Mononuclear cell (primary cell): ENCODE measurements at regions not wholly inside any gene's neighbourhood (a gene's known extent, or its start where the extent isn't known, plus 50 kb on each side); places are given as distances from the start of the nearest gene placed in this dataset.

Experiments used
- H3K27me3 ChIP-seq: 2 replicates; pipeline ENCODE4 v1.6.0; 2011; ENCODE audit warnings: low read length, control low read depth; ENCODE audit not compliant: insufficient read depth
- H3K4me1 ChIP-seq: 2 replicates; pipeline ENCODE4 v1.5.1; 2011; ENCODE audit warnings: mild to moderate bottlenecking, low read length, control low read depth; ENCODE audit not compliant: insufficient read depth
- H3K4me3 ChIP-seq: 2 replicates; pipeline ENCODE4 v1.5.1; 2011; ENCODE audit warnings: mild to moderate bottlenecking, low read length, moderate library complexity
- H3K9me3 ChIP-seq: 2 replicates; pipeline ENCODE4 v1.5.1; 2011; ENCODE audit warnings: low read depth, mild to moderate bottlenecking, control low read depth, low read length

GRCh38 chr4:24073948-24074347, 184.1 kb upstream of the PPARGC1A start:
- no peaks in the 10 kb centered on the region for H3K9me3 ChIP-seq
- no peak overlapping the region for H3K4me3 ChIP-seq
- no peaks in the 10 kb centered on the region for H3K27me3 ChIP-seq
- no peaks in the 10 kb centered on the region for H3K4me1 ChIP-seq

DNA sequence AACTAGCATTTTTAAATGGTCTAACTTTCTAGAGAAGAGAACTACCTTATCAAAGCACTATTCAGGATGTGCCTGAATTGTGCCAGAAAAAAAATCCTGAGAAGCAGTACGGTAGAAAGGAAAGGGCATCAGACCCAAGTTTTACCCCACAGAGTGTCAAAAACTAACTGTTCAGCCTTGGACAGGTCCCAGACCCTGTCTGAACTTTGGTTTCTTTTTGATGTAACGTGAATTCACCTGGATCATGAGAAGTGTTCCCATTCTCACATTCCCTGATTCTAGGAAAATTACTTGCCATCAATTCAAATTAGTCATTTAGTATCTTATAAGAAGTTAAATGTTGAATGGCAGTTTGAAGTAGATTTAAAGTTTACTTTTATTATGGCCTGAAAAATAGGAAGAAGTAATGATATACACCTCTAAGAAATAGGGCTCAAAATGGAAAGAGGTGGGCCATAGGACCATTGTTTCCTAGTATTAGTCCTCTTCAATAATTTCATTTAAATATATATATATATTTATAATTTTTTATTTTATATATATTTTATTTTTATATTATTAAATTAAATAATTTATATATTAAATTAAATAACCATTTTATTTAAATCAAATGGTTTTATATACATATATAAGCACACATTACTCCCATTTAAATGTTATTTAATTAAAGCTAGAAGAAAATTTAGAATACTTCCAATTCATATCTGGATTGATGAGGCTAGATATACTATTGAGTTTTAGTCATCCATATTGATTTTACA, 181.9 kb upstream of the PPARGC1A start:
- Histone ChIP-seq H3K27me3 (no peaks in the 10 kb centered on the region), H3K4me1 (no peaks in the 10 kb centered on the region), H3K9me3 (no peaks in the 10 kb centered on the region)

GRCh38 chr4:24070117-24070516, 180.3 kb upstream of the PPARGC1A start:
- Histone ChIP-seq H3K27me3 (no peaks in the 10 kb centered on the region), H3K4me1 (no peaks in the 10 kb centered on the region), H3K9me3 (no peaks in the 10 kb centered on the region), H3K4me3 (no peak overlapping the region)

More for the DNA sequence above, 181.9 kb upstream of the PPARGC1A start:
- no peak overlapping the region for H3K4me3 ChIP-seq

GRCh38 chr4:24067367-24068193, 177.7 kb upstream of the PPARGC1A start:
- Histone ChIP-seq H3K9me3 (no peaks in the 10 kb centered on the region), H3K4me3 (no peak overlapping the region), H3K27me3 (no peaks in the 10 kb centered on the region), H3K4me1 (no peaks in the 10 kb centered on the region)

- H3K9me3 ChIP-seq = no peaks in the 10 kb centered on the region
- no peak overlapping the region for H3K4me3 ChIP-seq
- no peaks in the 10 kb centered on the region for H3K27me3 ChIP-seq
- H3K4me1 ChIP-seq = no peaks in the 10 kb centered on the region
These were observed 176.1 kb upstream of the PPARGC1A start for GRCh38 chr4:24065974-24066373.

- Histone ChIP-seq H3K4me1 (no peaks in the 10 kb centered on the region), H3K9me3 (no peaks in the 10 kb centered on the region), H3K4me3 (no peak overlapping the region), H3K27me3 (no peaks in the 10 kb centered on the region)
These were observed 173.9 kb upstream of the PPARGC1A start for GRCh38 chr4:24063731-24064130.

DNA sequence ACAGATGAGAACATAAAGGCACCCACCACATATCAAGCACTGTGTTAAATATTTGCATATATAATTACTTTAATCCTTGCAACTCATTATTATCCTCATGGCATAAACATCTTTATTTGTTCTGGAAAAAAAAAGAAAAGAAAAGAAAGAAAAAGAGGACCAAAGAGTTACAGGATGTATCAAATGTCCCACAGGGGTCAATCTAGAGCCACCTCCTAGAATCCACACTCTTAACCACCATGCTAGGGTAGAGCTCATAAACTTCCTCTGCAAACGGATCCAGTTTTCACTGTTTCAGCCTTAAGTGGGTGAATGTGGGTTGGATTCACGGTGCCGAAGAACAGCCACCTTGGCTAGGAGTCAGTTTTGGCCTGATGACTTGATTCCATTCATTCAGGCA, 171.1 kb upstream of the PPARGC1A start:
- H3K4me1 ChIP-seq = no peaks in the 10 kb centered on the region
- no peak overlapping the region for H3K4me3 ChIP-seq
- H3K27me3 ChIP-seq = no peaks in the 10 kb centered on the region
- H3K9me3 ChIP-seq = no peaks in the 10 kb centered on the region

DNA sequence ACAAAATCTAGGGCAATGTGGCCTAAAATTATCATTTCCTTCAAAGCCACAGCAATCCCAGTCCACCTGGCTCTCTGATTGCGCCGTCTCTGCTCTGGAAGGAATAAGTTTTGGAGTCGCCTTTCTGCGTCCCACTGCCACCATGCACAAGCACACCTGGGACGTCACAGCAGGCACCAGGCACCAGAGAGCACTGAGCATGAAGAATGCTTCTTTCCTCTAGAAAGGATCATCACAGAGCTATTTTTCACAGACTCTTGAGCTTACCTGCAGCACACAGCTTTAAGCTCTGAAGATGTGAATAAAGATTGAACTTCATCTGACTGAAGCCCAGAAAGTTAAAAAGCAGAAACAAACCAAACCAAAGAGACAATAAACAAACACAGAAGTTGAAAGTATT, 170.0 kb upstream of the PPARGC1A start:
- no peak overlapping the region for H3K4me3 ChIP-seq
- no peaks in the 10 kb centered on the region for H3K4me1 ChIP-seq
- H3K27me3 ChIP-seq = no peaks in the 10 kb centered on the region
- H3K9me3 ChIP-seq = no peaks in the 10 kb centered on the region

DNA sequence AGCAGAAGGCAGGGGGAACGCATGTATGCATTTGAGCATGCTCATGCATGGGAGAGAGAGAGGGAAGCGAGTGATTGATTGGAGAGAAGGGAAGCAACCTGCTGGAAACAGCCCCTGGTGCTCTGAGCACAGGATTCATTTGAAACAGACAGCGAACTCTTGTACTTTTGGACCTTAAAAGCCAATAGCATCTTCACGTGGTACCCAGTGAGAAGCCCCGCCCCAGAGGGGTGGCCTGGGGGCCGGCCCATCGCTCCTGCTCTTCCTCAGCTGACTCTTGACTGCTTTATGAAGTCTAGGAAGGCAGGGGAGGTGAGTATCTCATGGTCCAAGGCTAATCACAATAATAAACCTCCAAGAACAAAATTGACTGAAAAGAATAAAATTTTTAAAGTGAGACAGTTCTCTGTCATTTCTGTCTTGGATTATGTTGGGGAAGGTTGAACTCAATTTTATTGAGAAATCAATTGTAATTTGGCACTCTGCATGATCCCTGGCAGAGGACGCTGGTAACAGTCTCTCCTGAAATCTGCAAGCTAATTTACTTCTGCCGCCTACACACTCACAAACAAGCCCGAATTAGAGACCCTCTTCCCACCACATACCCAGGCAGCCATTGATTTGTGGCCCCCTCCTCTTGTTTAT, 168.2 kb upstream of the PPARGC1A start:
- H3K9me3 ChIP-seq = no peaks in the 10 kb centered on the region
- no peaks in the 10 kb centered on the region for H3K27me3 ChIP-seq
- no peak overlapping the region for H3K4me3 ChIP-seq
- H3K4me1 ChIP-seq = no peaks in the 10 kb centered on the region

DNA sequence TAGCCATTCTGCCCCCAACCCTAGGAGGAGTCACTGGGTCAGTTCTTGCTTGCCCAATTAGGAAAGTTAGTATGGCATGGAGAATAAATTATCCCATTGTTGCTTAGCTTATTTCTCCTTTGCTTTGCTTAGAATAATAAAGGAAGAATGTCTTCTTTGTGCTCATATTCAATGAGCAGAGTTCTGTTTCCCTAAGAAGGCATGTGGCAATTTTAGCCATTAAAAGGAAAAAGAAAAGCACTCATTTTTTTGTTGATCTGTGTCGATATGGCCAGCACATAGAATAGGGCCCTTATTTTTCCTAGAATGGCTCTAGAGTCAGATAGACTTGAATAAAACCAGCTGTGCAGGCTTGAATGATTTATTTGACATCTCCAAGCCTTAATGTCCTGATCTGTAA, 166.4 kb upstream of the PPARGC1A start:
- Histone ChIP-seq H3K9me3 (no peaks in the 10 kb centered on the region), H3K4me1 (no peaks in the 10 kb centered on the region), H3K4me3 (no peak overlapping the region), H3K27me3 (no peaks in the 10 kb centered on the region)

- Histone ChIP-seq H3K4me1 (no peaks in the 10 kb centered on the region), H3K27me3 (no peaks in the 10 kb centered on the region), H3K4me3 (no peak overlapping the region), H3K9me3 (no peaks in the 10 kb centered on the region)
These were observed 165.8 kb upstream of the PPARGC1A start for GRCh38 chr4:24055623-24056022.

DNA sequence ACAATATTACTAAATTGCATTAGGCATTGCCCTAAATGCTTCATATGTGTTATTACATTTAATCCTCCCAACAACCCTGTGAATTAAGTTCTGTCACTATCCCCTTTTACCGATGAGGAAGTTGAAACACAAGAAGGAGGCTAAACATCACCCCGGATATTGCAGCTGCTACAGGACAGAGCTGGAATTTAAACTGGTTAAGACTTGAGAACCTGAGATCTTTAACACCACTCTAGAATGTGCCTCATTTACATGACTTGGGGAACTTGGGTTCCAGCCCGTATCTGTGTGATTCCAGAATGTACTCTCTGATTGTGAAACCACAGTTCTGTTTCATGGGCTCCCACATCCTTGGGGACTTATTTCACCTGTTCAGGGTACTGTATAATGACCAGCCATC, 165.1 kb upstream of the PPARGC1A start:
- Histone ChIP-seq H3K4me1 (no peaks in the 10 kb centered on the region), H3K9me3 (no peaks in the 10 kb centered on the region), H3K27me3 (no peaks in the 10 kb centered on the region), H3K4me3 (no peak overlapping the region)

GRCh38 chr4:24053934-24054333, 164.1 kb upstream of the PPARGC1A start:
- no peaks in the 10 kb centered on the region for H3K9me3 ChIP-seq

DNA sequence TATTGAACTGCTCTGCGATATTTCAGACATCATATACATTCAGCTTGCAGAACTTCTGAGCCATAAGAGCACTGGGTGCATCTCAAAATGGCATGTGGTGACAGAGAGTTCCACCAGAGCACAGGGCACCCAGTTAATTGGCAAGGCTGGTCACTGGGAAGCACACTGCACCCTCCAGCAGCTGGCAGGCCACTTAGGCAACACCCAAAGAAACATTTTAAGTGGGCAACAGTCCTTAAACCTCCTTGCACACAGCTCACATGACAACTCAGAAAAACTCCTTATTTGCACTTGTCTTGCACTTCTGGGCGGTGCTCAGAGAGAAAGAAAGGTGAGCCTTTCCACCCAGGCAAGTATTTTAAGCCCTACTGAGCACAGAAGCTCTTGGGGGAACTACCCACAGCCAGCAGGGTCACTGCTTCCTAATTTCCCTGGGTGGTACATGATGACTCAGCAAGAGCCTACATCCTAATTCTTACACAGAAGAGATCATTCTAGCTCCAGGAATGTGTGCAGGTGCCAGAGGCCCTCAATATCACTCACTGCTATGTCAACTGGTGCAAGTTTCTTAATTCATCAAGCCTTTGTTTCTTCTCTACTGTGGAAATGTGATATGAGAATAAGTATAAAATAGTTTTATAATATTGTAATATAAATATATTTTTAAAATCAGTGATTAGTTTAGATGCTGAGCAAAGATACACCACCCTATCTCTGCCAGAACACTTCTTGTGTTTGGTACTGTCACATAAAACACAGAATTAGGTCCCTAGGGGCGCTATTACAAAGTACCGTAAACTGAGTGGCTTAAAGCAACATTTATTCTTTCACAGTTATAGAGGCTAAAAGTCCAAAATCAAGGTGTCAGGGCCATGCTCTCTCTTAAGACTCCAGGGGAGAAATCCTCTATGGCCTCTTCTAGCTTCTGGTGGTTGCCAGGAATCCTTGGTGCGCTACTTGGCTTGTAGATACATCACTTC, 155.1 kb upstream of the PPARGC1A start:
- Histone ChIP-seq H3K4me3 (no peak overlapping the region), H3K27me3 (no peaks in the 10 kb centered on the region), H3K9me3 (no peaks in the 10 kb centered on the region), H3K4me1 (no peaks in the 10 kb centered on the region)

More at GRCh38 chr4:24053934-24054333, 164.1 kb upstream of the PPARGC1A start:
- no peaks in the 10 kb centered on the region for H3K4me1 ChIP-seq
- no peak overlapping the region for H3K4me3 ChIP-seq
- no peaks in the 10 kb centered on the region for H3K27me3 ChIP-seq
